ENCODE measurements at regions not wholly inside any gene's neighbourhood (a gene's known extent, or its start where the extent isn't known, plus 50 kb on each side); places are given as distances from the start of the nearest gene placed in this dataset.

GRCh38 chr2:37865640-37866039 lies 59.4 kb upstream of the RMDN2 start:
- no peak for DNase-seq (ENCODE audit: low spot score)
- TF ChIP-seq POLR2AphosphoS5 (IDR thresholded peaks at IDR 0.05) (no peak), POLR2A (IDR thresholded peaks at IDR 0.05) (no peak)
- TF ChIP-seq, protein P1, sequence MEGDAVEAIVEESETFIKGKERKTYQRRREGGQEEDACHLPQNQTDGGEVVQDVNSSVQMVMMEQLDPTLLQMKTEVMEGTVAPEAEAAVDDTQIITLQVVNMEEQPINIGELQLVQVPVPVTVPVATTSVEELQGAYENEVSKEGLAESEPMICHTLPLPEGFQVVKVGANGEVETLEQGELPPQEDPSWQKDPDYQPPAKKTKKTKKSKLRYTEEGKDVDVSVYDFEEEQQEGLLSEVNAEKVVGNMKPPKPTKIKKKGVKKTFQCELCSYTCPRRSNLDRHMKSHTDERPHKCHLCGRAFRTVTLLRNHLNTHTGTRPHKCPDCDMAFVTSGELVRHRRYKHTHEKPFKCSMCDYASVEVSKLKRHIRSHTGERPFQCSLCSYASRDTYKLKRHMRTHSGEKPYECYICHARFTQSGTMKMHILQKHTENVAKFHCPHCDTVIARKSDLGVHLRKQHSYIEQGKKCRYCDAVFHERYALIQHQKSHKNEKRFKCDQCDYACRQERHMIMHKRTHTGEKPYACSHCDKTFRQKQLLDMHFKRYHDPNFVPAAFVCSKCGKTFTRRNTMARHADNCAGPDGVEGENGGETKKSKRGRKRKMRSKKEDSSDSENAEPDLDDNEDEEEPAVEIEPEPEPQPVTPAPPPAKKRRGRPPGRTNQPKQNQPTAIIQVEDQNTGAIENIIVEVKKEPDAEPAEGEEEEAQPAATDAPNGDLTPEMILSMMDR (IDR thresholded peaks at IDR 0.05): no peak
- intact Hi-C loops (cut with DNase I): no loop called here
- H3K4me3 ChIP-seq: no peak overlapping the region
- H3K36me3 ChIP-seq: no peaks in the 10 kb centered on the region
- no peaks in the 10 kb centered on the region for H3K27me3 ChIP-seq (replicated peaks; ENCODE audit: insufficient read depth)
- H3K9me3 ChIP-seq: no peaks in the 10 kb centered on the region
- no peaks in the 10 kb centered on the region for H3K4me1 ChIP-seq (replicated peaks)
- no peak overlapping the region for H3K27ac ChIP-seq
- WGBS: 39% methylated on average over 5 of the region's 5 CpGs

- DNase-seq (ENCODE audit: low spot score): no peak
- no peak overlapping the region for H3K27ac ChIP-seq
Observed at GRCh38 chr2:37866171-37866934, 58.7 kb upstream of the RMDN2 start.

DNA sequence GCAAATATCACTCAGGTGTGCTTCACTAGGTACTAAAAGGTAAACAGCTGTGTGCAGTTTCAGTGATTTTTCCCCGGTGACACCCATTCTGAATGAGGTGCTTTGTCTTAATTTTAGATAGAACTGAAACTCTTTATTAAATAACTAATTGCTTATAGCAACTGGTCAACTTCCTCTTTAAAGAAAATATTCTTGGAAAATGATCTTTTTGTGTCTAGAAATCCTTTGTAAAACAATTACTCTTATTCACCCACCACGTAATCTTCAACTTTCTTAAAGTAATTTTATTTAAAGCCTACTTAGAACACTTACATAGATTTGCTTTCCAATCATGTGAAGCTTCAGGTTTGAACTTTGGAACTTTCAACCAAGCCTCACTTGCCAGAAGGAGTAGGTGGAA lies 57.9 kb upstream of the RMDN2 start:
- Histone ChIP-seq H3K4me1 (replicated peaks) (no peaks in the 10 kb centered on the region), H3K4me3 (no peak overlapping the region), H3K27ac (no peak overlapping the region), H3K9me3 (no peaks in the 10 kb centered on the region), H3K27me3 (replicated peaks; ENCODE audit: insufficient read depth) (no peaks in the 10 kb centered on the region), H3K36me3 (no peaks in the 10 kb centered on the region)
- TF ChIP-seq POLR2AphosphoS5 (IDR thresholded peaks at IDR 0.05): no peak
- TF ChIP-seq, protein P1 (IDR thresholded peaks at IDR 0.05): no peak
- TF ChIP-seq POLR2A (IDR thresholded peaks at IDR 0.05): no peak
- intact Hi-C loops (cut with DNase I): no loop called here
- DNase-seq (ENCODE audit: low spot score): no peak
- 80% methylated on average over 2 of the region's 2 CpGs for WGBS

More at GRCh38 chr2:37866171-37866934, 58.7 kb upstream of the RMDN2 start:
- Histone ChIP-seq H3K36me3 (no peaks in the 10 kb centered on the region), H3K27me3 (replicated peaks; ENCODE audit: insufficient read depth) (no peaks in the 10 kb centered on the region), H3K4me3 (no peak overlapping the region), H3K4me1 (replicated peaks) (no peaks in the 10 kb centered on the region), H3K9me3 (no peaks in the 10 kb centered on the region)
- TF ChIP-seq POLR2AphosphoS5 (IDR thresholded peaks at IDR 0.05) (no peak), POLR2A (IDR thresholded peaks at IDR 0.05) (no peak)
- TF ChIP-seq, protein P1 (IDR thresholded peaks at IDR 0.05): no peak
- intact Hi-C loops (cut with DNase I): no loop called here
- WGBS: 45% methylated on average over 5 of the region's 5 CpGs

GRCh38 chr2:37868866-37869265 lies 56.2 kb upstream of the RMDN2 start:
- intact Hi-C loops (cut with DNase I): no loop called here
- H3K27me3 ChIP-seq (replicated peaks; ENCODE audit: insufficient read depth): no peaks in the 10 kb centered on the region
- H3K9me3 ChIP-seq: no peaks in the 10 kb centered on the region
- no peak overlapping the region for H3K4me3 ChIP-seq
- no peaks in the 10 kb centered on the region for H3K36me3 ChIP-seq
- DNase-seq (ENCODE audit: low spot score): no peak
- TF ChIP-seq POLR2AphosphoS5 (IDR thresholded peaks at IDR 0.05) (no peak), POLR2A (IDR thresholded peaks at IDR 0.05) (no peak)
- TF ChIP-seq, protein P1 (IDR thresholded peaks at IDR 0.05): no peak
- no peaks in the 10 kb centered on the region for H3K4me1 ChIP-seq (replicated peaks)
- 46% methylated on average over 2 of the region's 2 CpGs for WGBS
- H3K27ac ChIP-seq: no peak overlapping the region

- H3K27ac ChIP-seq: no peak overlapping the region
- TF ChIP-seq POLR2A (IDR thresholded peaks at IDR 0.05) (no peak), POLR2AphosphoS5 (IDR thresholded peaks at IDR 0.05) (no peak)
- TF ChIP-seq, protein P1 (IDR thresholded peaks at IDR 0.05): no peak
- no peak overlapping the region for H3K4me3 ChIP-seq
Observed at GRCh38 chr2:37869304-37869703, 55.8 kb upstream of the RMDN2 start.

More at GRCh38 chr2:37869304-37869703, 55.8 kb upstream of the RMDN2 start:
- no peaks in the 10 kb centered on the region for H3K27me3 ChIP-seq (replicated peaks; ENCODE audit: insufficient read depth)
- intact Hi-C loops (cut with DNase I): no loop called here
- no peak for DNase-seq (ENCODE audit: low spot score)
- no peaks in the 10 kb centered on the region for H3K36me3 ChIP-seq
- no peaks in the 10 kb centered on the region for H3K9me3 ChIP-seq
- H3K4me1 ChIP-seq (replicated peaks): no peaks in the 10 kb centered on the region
- 62% methylated on average over 2 of the region's 2 CpGs for WGBS

Data from prostate gland (tissue), 2 donors.